OCI-LY7 (cell line): ENCODE measurements at regions not wholly inside any gene's neighbourhood (a gene's known extent, or its start where the extent isn't known, plus 50 kb on each side); places are given as distances from the start of the nearest gene placed in this dataset.

Experiments used
- BruUV-seq: library from RNA; stranded (reverse); fragments of 400-500 nt; replicated peaks from 2 replicates; lab custom pipeline; 2021; lab: Mats Ljungman, UMichigan
- CTCF ChIA-PET: fragments of 300-600 bp; sonication (Branson Sonifier 250); formaldehyde crosslinking; loops from one replicate; lab custom pipeline; 2022; ENCODE audit warnings: antibody characterized with exemption; ENCODE audit not compliant: unreplicated experiment; lab: Charles Lee
- POLR2A ChIA-PET: fragments of 300-600 bp; sonication (Branson Sonifier 250); formaldehyde crosslinking; loops from one replicate; lab custom pipeline; 2022; ENCODE audit warnings: antibody characterized with exemption; lab: Charles Lee
- DNase-seq: peaks from one replicate; pipeline ENCODE4 v3.0.0-alpha.2; 2015; ENCODE audit warnings: low spot score
- H2AFZ ChIP-seq: fragments of 200-600 bp; sonication (generic), shearing (Covaris generic); 2 replicates; pipeline ENCODE4 v1.6.1; 2014; ENCODE audit warnings: mild to moderate bottlenecking, antibody characterized with exemption, low read length, moderate library complexity
- H3K27ac ChIP-seq: fragments of 200-600 bp; sonication (generic); 2 replicates; pipeline ENCODE4 v1.5.1; 2014; ENCODE audit warnings: mixed run types, low read depth, mild to moderate bottlenecking, moderate library complexity, low read length, inconsistent platforms; ENCODE audit not compliant: poor library complexity, severe bottlenecking
- H3K36me3 ChIP-seq: fragments of 200-600 bp; sonication (generic); 2 replicates; pipeline ENCODE4 v1.6.1; 2014; ENCODE audit warnings: mild to moderate bottlenecking, antibody characterized with exemption, low read length, moderate library complexity, mixed read lengths; ENCODE audit not compliant: insufficient read depth
- H3K4me1 ChIP-seq: fragments of 200-600 bp; sonication (generic); 2 replicates; pipeline ENCODE4 v1.5.1; 2014; ENCODE audit warnings: mild to moderate bottlenecking, low read length; ENCODE audit not compliant: insufficient read depth, poor library complexity, severe bottlenecking
- H3K4me2 ChIP-seq: fragments of 200-600 bp; sonication (generic); 2 replicates; pipeline ENCODE4 v1.6.1; 2014; ENCODE audit warnings: mild to moderate bottlenecking, low read length
- H3K4me3 ChIP-seq: fragments of 200-600 bp; sonication (generic); 2 replicates; pipeline ENCODE4 v1.5.1; 2014; ENCODE audit warnings: mild to moderate bottlenecking, low read depth, low read length; ENCODE audit not compliant: poor library complexity, severe bottlenecking
- H3K79me2 ChIP-seq: fragments of 200-600 bp; sonication (generic); 2 replicates; pipeline ENCODE4 v1.6.1; 2016; ENCODE audit warnings: low read depth, mild to moderate bottlenecking, low read length, moderate library complexity, mixed read lengths; ENCODE audit not compliant: insufficient read depth
- H3K9me2 ChIP-seq: fragments of 200-600 bp; sonication (generic); 2 replicates; pipeline ENCODE4 v1.6.1; 2016; ENCODE audit warnings: mild to moderate bottlenecking, low read length, mixed read lengths; ENCODE audit not compliant: insufficient read depth
- H3K9me3 ChIP-seq: fragments of 200-600 bp; sonication (generic); 2 replicates; pipeline ENCODE4 v1.6.1; 2014; ENCODE audit warnings: mild to moderate bottlenecking, mixed run types, low read length, mixed read lengths
- H4K20me1 ChIP-seq: fragments of 200-600 bp; sonication (generic); 2 replicates; pipeline ENCODE4 v1.6.1; 2014; ENCODE audit warnings: mild to moderate bottlenecking, antibody characterized with exemption, low read length, moderate library complexity, mixed read lengths; ENCODE audit not compliant: insufficient read depth
- EZH2phosphoT487 ChIP-seq: fragments of 200-600 bp; sonication (generic); IDR thresholded peaks from 2 replicates; pipeline ENCODE4 v1.6.1; 2018; ENCODE audit warnings: low read depth, borderline replicate concordance, mild to moderate bottlenecking, mixed run types, antibody characterized with exemption, low read length, moderate library complexity, mixed read lengths
- intact Hi-C: fragments of 100-400 bp; cut with micrococcal nuclease; formaldehyde crosslinking; loops from one replicate; pipeline ENCODE4 v1.10.0; 2022; ENCODE audit not compliant: unreplicated experiment
- TF ChIP-seq, protein P1 (sequence below): fragments of 200-600 bp; sonication (generic); conservative IDR thresholded peaks from 2 replicates; pipeline ENCODE4 v1.5.1; 2014; ENCODE audit warnings: mild to moderate bottlenecking, antibody characterized with exemption, low read length, moderate library complexity, mixed read lengths

- ChIA-PET CTCF (no interaction called here), POLR2A (no interaction called here)
- Histone ChIP-seq H3K4me3 (no peak overlapping the region), H3K79me2 (no peaks in the 10 kb centered on the region), H3K4me2 (no peak overlapping the region), H3K27ac (no peak overlapping the region), H3K36me3 (no peaks in the 10 kb centered on the region), H4K20me1 (no peaks in the 10 kb centered on the region), H3K9me3 (no peaks in the 10 kb centered on the region), H2AFZ (no peak overlapping the region), H3K4me1 (no peaks in the 10 kb centered on the region), H3K9me2 (no peaks in the 10 kb centered on the region)
- intact Hi-C loops: no loop called here
- no peak for TF ChIP-seq EZH2phosphoT487
- TF ChIP-seq, protein P1, sequence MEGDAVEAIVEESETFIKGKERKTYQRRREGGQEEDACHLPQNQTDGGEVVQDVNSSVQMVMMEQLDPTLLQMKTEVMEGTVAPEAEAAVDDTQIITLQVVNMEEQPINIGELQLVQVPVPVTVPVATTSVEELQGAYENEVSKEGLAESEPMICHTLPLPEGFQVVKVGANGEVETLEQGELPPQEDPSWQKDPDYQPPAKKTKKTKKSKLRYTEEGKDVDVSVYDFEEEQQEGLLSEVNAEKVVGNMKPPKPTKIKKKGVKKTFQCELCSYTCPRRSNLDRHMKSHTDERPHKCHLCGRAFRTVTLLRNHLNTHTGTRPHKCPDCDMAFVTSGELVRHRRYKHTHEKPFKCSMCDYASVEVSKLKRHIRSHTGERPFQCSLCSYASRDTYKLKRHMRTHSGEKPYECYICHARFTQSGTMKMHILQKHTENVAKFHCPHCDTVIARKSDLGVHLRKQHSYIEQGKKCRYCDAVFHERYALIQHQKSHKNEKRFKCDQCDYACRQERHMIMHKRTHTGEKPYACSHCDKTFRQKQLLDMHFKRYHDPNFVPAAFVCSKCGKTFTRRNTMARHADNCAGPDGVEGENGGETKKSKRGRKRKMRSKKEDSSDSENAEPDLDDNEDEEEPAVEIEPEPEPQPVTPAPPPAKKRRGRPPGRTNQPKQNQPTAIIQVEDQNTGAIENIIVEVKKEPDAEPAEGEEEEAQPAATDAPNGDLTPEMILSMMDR: no peak
- BruUV-seq: no TSS peak
- no peak for DNase-seq
These were observed 471.0 kb downstream of the TBC1D4 start for GRCh38 chr13:75010941-75011340.

DNA sequence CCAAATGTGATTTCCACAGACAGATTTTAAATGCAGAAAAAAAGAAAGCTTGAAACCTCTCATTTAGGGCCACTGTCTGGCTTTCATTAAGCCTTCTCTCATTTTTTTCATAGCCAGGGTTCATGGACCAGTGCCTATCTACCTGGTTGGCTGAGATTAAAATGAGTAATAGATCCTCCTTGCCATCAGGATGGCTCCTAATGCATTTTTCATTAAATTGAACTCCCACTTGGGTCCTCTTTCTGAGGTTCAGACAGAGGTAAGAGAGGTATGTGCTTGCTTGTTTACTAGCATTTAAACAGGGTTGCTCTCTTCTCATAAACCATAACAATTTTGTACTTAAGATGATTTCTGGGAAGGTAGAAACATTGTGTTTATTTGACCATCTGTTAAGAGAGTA lies 473.0 kb downstream of the TBC1D4 start:
- Histone ChIP-seq H3K4me1 (no peaks in the 10 kb centered on the region), H3K9me2 (no peaks in the 10 kb centered on the region)
- no TSS peak for BruUV-seq

GRCh38 chr13:74990992-74991391 lies 491.0 kb downstream of the TBC1D4 start:
- CTCF ChIA-PET: no interaction called here

More for the DNA sequence above, 473.0 kb downstream of the TBC1D4 start:
- Histone ChIP-seq H3K27ac (no peak overlapping the region), H3K4me3 (no peak overlapping the region), H3K9me3 (no peaks in the 10 kb centered on the region), H4K20me1 (no peaks in the 10 kb centered on the region), H3K4me2 (no peak overlapping the region), H3K79me2 (no peaks in the 10 kb centered on the region), H3K36me3 (no peaks in the 10 kb centered on the region), H2AFZ (no peak overlapping the region)
- no peak for TF ChIP-seq EZH2phosphoT487
- TF ChIP-seq, protein P1: no peak
- intact Hi-C loops: no loop called here
- POLR2A ChIA-PET: no interaction called here
- no peak for DNase-seq
- CTCF ChIA-PET: no interaction called here

More at GRCh38 chr13:74990992-74991391, 491.0 kb downstream of the TBC1D4 start:
- no peaks in the 10 kb centered on the region for H3K36me3 ChIP-seq
- BruUV-seq: no TSS peak
- no peaks in the 10 kb centered on the region for H3K4me1 ChIP-seq
- no peak for DNase-seq
- no peak overlapping the region for H3K27ac ChIP-seq
- no peaks in the 10 kb centered on the region for H3K79me2 ChIP-seq
- H3K4me2 ChIP-seq: no peak overlapping the region
- no peaks in the 10 kb centered on the region for H4K20me1 ChIP-seq
- H3K9me2 ChIP-seq: no peaks in the 10 kb centered on the region
- H3K9me3 ChIP-seq: no peaks in the 10 kb centered on the region
- no peak overlapping the region for H3K4me3 ChIP-seq
- TF ChIP-seq, protein P1: no peak
- TF ChIP-seq EZH2phosphoT487: no peak
- intact Hi-C loops: no loop called here
- POLR2A ChIA-PET: interaction anchor here (0.6 kb wide), 1 partner anchor 1171 kb away, joined by 4 read pairs; no protein-coding TSS in a partner anchor
- H2AFZ ChIP-seq: no peak overlapping the region
